GM13976 (cell line): ENCODE measurements at regions not wholly inside any gene's neighbourhood (a gene's known extent, or its start where the extent isn't known, plus 50 kb on each side); places are given as distances from the start of the nearest gene placed in this dataset.
"Not testable (repeated sequence)": the region's sequence is repeated elsewhere in the genome, so short reads cannot be mapped to it uniquely, and the experiment has no call there.

Experiments used
- DNase-seq: peaks from one replicate; pipeline ENCODE4 v3.0.0; 2012; ENCODE audit warnings: low spot score
- CTCF ChIP-seq: IDR thresholded peaks from 2 replicates; pipeline ENCODE4 v1.5.1; 2012; ENCODE audit warnings: borderline replicate concordance, mild to moderate bottlenecking; ENCODE audit not compliant: insufficient read depth; ENCODE audit errors: extremely low read depth, missing control alignments, control extremely low read depth
- in situ Hi-C: fragments of 300-500 bp; cut with MboI; formaldehyde crosslinking; loops from one replicate; pipeline ENCODE4 v1.12.0; 2022; ENCODE audit warnings: low sequenced_read_pairs, mixed read lengths, inconsistent platforms; ENCODE audit not compliant: unreplicated experiment

- TF ChIP-seq CTCF = no peak
- in situ Hi-C loops = no loop called here
- no peak for DNase-seq
These were observed 1071.8 kb downstream of the DNAJB9 start for GRCh38 chr7:109641445-109641844.

- TF ChIP-seq CTCF = no peak
- in situ Hi-C loops = no loop called here
- DNase-seq = no peak
These were observed 1076.5 kb downstream of the DNAJB9 start for GRCh38 chr7:109646124-109646523.

DNA sequence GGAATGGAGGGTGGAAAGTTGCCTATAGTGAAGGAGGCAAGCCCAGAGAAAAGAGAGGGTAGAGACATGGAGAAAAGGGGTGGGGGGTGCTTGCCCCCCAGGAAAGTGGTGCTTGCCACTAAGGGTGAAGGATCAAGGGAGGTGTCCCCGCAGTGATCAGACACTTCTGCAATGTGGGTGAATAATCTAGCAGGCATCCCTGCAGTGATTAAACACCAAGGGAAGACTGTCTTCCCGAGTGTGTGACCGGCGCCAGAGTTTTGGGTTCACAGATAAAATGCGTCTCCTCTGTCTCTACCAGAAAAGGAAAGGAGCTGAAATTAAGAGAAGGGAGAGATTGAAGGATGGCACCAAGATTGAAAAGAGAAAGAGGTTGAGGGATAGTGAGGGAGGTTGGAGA, 1076.9 kb downstream of the DNAJB9 start:
- in situ Hi-C loops = not testable (repeated sequence)

GRCh38 chr7:109647263-109647662, 1077.6 kb downstream of the DNAJB9 start:
- in situ Hi-C loops, DNase-seq: not testable (repeated sequence)

More for the DNA sequence above, 1076.9 kb downstream of the DNAJB9 start:
- DNase-seq = not testable (repeated sequence)

DNA sequence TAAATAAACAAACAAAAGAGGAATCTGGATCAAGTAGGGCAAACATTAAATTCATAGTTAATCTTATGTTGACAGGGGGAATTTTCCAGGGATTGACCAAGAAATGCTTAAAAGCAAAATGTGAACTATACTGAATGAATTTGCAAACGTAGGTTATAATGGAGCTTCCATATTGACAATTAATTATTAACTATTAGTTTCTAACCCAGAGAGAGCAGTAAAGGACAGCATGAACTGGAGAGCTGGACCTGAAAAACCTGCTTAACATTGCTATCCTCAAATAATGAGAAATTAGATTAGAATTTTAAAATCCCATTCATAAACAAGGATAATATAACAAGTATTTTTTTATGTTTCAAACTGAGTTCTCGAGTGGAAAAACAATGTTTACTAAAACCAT, 1089.6 kb downstream of the DNAJB9 start:
- in situ Hi-C loops = no loop called here
- TF ChIP-seq CTCF = no peak
- no peak for DNase-seq

DNA sequence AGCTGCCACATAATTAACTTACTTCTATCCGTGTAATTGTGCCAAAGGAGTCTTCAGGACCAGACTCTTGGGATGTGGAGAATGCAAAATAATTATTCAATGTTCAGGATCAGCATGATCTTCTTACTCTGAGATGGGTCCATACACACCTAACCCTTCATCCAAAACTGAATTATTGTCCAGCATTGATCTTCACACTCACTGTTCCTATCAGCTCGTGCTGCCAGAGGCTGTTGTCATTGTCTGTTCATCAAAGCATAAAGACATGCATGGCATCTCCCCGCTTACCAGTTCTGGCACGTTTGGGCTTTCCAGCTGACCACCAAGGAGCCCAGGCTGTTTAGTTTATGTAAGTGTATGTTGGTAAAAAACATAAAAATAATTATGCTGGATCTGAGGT, 1090.7 kb downstream of the DNAJB9 start:
- in situ Hi-C loops = no loop called here
- no peak for DNase-seq
- no peak for TF ChIP-seq CTCF

DNA sequence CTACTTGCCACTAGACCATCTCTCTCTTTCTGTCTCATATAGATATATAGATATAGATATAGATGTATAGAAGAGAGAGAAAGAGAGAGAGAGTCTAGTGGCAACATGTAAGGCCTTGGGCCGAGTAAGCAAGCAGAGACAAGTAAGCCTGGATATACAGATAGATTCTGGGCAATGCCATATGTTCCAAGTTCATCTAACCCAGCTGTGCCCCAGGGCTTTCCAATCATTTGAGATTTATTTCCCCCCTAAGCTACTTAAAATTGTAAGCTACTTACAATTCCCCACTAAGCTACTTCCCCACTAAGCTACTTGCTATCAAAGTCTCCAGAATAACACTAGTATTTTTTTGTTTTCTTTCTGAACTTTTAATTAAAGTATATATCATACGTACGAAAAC, 1094.1 kb downstream of the DNAJB9 start:
- no peak for DNase-seq
- in situ Hi-C loops = no loop called here
- no peak for TF ChIP-seq CTCF

DNA sequence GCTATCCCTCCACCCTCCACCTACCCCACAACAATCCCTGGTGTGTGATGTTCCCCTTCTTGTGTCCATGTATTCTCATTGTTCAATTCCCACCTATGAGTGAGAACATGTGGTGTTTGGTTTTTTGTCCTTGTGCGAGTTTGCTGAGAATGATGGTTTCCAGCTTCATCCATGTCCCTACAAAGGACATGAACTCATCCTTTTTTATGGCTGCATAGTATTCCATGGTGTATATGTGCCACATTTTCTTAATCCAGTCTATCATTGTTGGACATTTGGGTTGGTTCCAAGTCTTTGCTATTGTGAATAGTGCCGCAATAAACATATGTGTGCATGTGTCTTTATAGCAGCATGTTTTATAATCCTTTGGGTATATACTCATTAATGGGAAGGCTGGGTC, 1117.6 kb downstream of the DNAJB9 start:
- not testable (repeated sequence) for DNase-seq

DNA sequence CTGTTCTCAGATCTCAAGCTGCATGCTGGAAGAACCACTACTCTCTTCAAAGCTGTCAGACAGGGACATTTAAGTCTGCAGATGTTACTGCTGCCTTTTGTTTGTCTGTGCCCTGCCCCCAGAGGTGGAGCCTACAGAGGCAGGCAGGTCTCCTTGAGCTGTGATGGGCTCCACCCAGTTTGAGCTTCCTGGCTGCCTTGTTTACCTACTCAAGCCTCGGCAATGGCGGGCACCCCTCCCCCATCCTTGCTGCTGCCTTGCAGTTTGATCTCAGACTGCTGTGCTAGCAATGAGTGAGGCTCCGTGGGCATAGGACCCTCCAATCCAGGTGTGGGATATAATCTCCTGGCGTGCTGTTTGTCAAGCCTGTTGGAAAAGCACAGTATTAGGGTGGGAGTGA, 1122.9 kb downstream of the DNAJB9 start:
- in situ Hi-C loops = not testable (repeated sequence)

More for the DNA sequence above, 1117.6 kb downstream of the DNAJB9 start:
- in situ Hi-C loops = not testable (repeated sequence)

More for the DNA sequence above, 1122.9 kb downstream of the DNAJB9 start:
- DNase-seq = not testable (repeated sequence)
